ENCODE measurements at regions not wholly inside any gene's neighbourhood (a gene's known extent, or its start where the extent isn't known, plus 50 kb on each side); places are given as distances from the start of the nearest gene placed in this dataset.

DNA sequence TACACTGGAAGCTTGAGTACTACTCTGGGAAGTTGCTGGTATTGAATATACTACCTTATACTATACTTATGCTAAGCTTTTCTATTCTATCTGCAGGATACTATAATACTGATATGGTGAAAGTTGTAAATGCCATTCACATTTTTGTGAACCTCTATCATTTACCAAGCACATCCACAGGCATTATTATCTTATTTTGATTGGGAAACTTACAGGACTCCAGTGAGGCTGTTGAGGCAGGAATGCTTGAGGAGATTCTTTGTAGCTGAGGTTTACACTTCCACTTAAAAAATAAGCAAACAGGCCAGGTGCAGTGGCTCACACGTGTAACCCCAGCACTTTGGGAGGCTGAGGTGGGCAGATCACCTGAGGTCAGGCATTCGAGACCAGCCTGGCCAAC, 442.9 kb downstream of the QKI start:
- intact Hi-C loops (cut with micrococcal nuclease) = loop anchor here (5.0 kb wide), 1 partner anchor 935 kb away; no protein-coding TSS in a partner anchor
- Histone ChIP-seq H3K27me3 (ENCODE audit: insufficient read depth, low read length) (no peaks in the 10 kb centered on the region), H3K79me2 (ENCODE audit: insufficient read depth, low read length) (no peaks in the 10 kb centered on the region)

More for the DNA sequence above, 442.9 kb downstream of the QKI start:
- Histone ChIP-seq H2AFZ (ENCODE audit: low read depth, low read length, poor library complexity, severe bottlenecking) (no peak overlapping the region), H3K4me1 (ENCODE audit: control insufficient read depth in 1 of 2, insufficient read depth in 2 of 2, low read length in 2 of 2) (no peaks in the 10 kb centered on the region), H3K4me2 (ENCODE audit: low read length) (no peak overlapping the region), H3K9ac (ENCODE audit: low read length) (no peak overlapping the region), H3K36me3 (ENCODE audit: control insufficient read depth in 1 of 2, insufficient read depth in 2 of 2, low read length in 2 of 2) (no peaks in the 10 kb centered on the region), H3K4me3 (replicated peaks in 1 of 2; ENCODE audit: low read depth in 1 of 2, low read length in 2 of 2) (no peak overlapping the region), H4K20me1 (ENCODE audit: insufficient read depth) (no peaks in the 10 kb centered on the region), H3K9me3 (ENCODE audit: control insufficient read depth in 1 of 2, insufficient read depth in 1 of 2, low read depth in 1 of 2, low read length in 2 of 2) (no peaks in the 10 kb centered on the region), H3K9me2 (ENCODE audit: insufficient read depth) (no peaks in the 10 kb centered on the region), H3K27ac (ENCODE audit: low read depth, low read length) (no peak overlapping the region)
- ChIA-PET POLR2A (interaction anchor here (0.6 kb wide), 1 partner anchor 56 kb away, joined by 3 read pairs; no protein-coding TSS in a partner anchor), CTCF (no interaction called here), RAD21 (ENCODE audit: low non-redundant PET in 1 of 2, low total read pairs in 2 of 2, uncharacterized antibody in 2 of 2, unreplicated experiment in 2 of 2) (no interaction called here)
- no peak for TF ChIP-seq FOSL1 (IDR thresholded peaks at IDR 0.05; ENCODE audit: low read depth)
- TF ChIP-seq EGR1 (IDR thresholded peaks at IDR 0.05; ENCODE audit: low read depth) = no peak
- TF ChIP-seq EZH2 (IDR thresholded peaks at IDR 0.05) = no peak
- TF ChIP-seq, protein P1, sequence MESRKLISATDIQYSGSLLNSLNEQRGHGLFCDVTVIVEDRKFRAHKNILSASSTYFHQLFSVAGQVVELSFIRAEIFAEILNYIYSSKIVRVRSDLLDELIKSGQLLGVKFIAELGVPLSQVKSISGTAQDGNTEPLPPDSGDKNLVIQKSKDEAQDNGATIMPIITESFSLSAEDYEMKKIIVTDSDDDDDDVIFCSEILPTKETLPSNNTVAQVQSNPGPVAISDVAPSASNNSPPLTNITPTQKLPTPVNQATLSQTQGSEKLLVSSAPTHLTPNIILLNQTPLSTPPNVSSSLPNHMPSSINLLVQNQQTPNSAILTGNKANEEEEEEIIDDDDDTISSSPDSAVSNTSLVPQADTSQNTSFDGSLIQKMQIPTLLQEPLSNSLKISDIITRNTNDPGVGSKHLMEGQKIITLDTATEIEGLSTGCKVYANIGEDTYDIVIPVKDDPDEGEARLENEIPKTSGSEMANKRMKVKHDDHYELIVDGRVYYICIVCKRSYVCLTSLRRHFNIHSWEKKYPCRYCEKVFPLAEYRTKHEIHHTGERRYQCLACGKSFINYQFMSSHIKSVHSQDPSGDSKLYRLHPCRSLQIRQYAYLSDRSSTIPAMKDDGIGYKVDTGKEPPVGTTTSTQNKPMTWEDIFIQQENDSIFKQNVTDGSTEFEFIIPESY (IDR thresholded peaks at IDR 0.05; ENCODE audit: extremely low read depth, insufficient replicate concordance, low read length) = no peak
- TF ChIP-seq REST (IDR thresholded peaks at IDR 0.05; ENCODE audit: low read depth) = no peak
- TF ChIP-seq SP1 (IDR thresholded peaks at IDR 0.05; ENCODE audit: low read depth) = no peak
- no peak for TF ChIP-seq SIN3A (IDR thresholded peaks at IDR 0.05; ENCODE audit: low read depth)
- DNase-seq (ENCODE audit: low read depth, low spot score) (no peak), ATAC-seq (no peak)
- no TSS peak for BruUV-seq (replicated peaks)
